A673 (cell line): ENCODE measurements at regions not wholly inside any gene's neighbourhood (a gene's known extent, or its start where the extent isn't known, plus 50 kb on each side); places are given as distances from the start of the nearest gene placed in this dataset.

Source experiments
- BruUV-seq: library from RNA; stranded (reverse); fragments of 400-500 nt; replicated peaks from 2 replicates; lab custom pipeline; 2021; lab: Mats Ljungman, UMichigan
- CTCF ChIA-PET: fragments of 300-600 bp; sonication (Branson Sonifier 250); formaldehyde crosslinking; loops from one replicate; lab custom pipeline; 2022; ENCODE audit warnings: antibody characterized with exemption; lab: Charles Lee
- POLR2A ChIA-PET: fragments of 300-600 bp; sonication (Branson Sonifier 250); formaldehyde crosslinking; loops from one replicate; lab custom pipeline; 2022; ENCODE audit warnings: antibody characterized with exemption; ENCODE audit not compliant: low non-redundant PET; lab: Charles Lee
- DNase-seq: peaks from one replicate; pipeline ENCODE4 v3.0.0-alpha.2; 2015; ENCODE audit warnings: low spot score
- H3K27ac ChIP-seq: fragments of 200-600 bp; sonication (generic); 2 replicates; pipeline ENCODE4 v1.5.1; 2016; ENCODE audit warnings: mixed run types, low read depth, mild to moderate bottlenecking, mixed read lengths, antibody characterized with exemption, low read length; ENCODE audit not compliant: poor library complexity, severe bottlenecking
- H3K27me3 ChIP-seq: fragments of 200-600 bp; sonication (generic); replicated peaks from 2 replicates; pipeline ENCODE4 v1.6.1; 2017; ENCODE audit warnings: mixed run types, low read depth, mild to moderate bottlenecking, mixed read lengths, antibody characterized with exemption, low read length; ENCODE audit not compliant: insufficient read depth, poor library complexity
- H3K36me3 ChIP-seq: fragments of 200-600 bp; sonication (generic); 2 replicates; pipeline ENCODE4 v1.6.1; 2016; ENCODE audit warnings: mixed run types, mild to moderate bottlenecking, mixed read lengths, antibody characterized with exemption, low read length; ENCODE audit not compliant: insufficient read depth, poor library complexity, severe bottlenecking
- H3K4me1 ChIP-seq: fragments of 200-600 bp; sonication (generic); 2 replicates; pipeline ENCODE4 v1.6.1; 2017; ENCODE audit warnings: mixed run types, mild to moderate bottlenecking, mixed read lengths, antibody characterized with exemption, low read length; ENCODE audit not compliant: insufficient read depth, poor library complexity, severe bottlenecking
- H3K4me3 ChIP-seq: fragments of 200-600 bp; sonication (generic); 2 replicates; pipeline ENCODE4 v1.5.1; 2016; ENCODE audit warnings: low read depth, mixed run types, mild to moderate bottlenecking, mixed read lengths, low read length; ENCODE audit not compliant: poor library complexity, severe bottlenecking
- H3K9me3 ChIP-seq: fragments of 200-600 bp; sonication (generic); 2 replicates; pipeline ENCODE4 v1.6.1; 2016; ENCODE audit warnings: mixed run types, low read depth, mild to moderate bottlenecking, mixed read lengths, antibody characterized with exemption, low read length; ENCODE audit not compliant: poor library complexity, severe bottlenecking
- CTCF ChIP-seq: fragments of 300-800, 200-600 bp; sonication (generic); conservative IDR thresholded peaks from 2 replicates; pipeline ENCODE4 v1.5.1; 2017; ENCODE audit warnings: low read depth, mild to moderate bottlenecking, antibody characterized with exemption, low read length, moderate library complexity, mixed read lengths
- EZH2 ChIP-seq: fragments of 200-600 bp; sonication (generic); IDR thresholded peaks from 2 replicates; pipeline ENCODE4 v1.6.1; 2017; ENCODE audit warnings: borderline replicate concordance, low read depth, mild to moderate bottlenecking, mixed read lengths, antibody characterized with exemption, low read length; ENCODE audit not compliant: poor library complexity, severe bottlenecking
- intact Hi-C: fragments of 100-400 bp; cut with micrococcal nuclease; formaldehyde crosslinking; loops from one replicate; pipeline ENCODE4 v1.10.0; 2022; ENCODE audit not compliant: unreplicated experiment

- DNase-seq: peak; percentile 12
Observed at GRCh38 chr6:958488-958887, 265.5 kb upstream of the EXOC2 start.

GRCh38 chr6:951399-952181, 258.7 kb upstream of the EXOC2 start:
- DNase-seq: no peak
- Histone ChIP-seq H3K27ac (no peak overlapping the region), H3K4me1 (no peaks in the 10 kb centered on the region), H3K9me3 (no peaks in the 10 kb centered on the region), H3K4me3 (no peak overlapping the region), H3K27me3 (peaks cover 30% of the 10 kb centered on the region), H3K36me3 (no peaks in the 10 kb centered on the region)
- BruUV-seq: no TSS peak
- ChIA-PET POLR2A (no interaction called here), CTCF (no interaction called here)
- no peak for TF ChIP-seq CTCF
- no peak for TF ChIP-seq EZH2
- intact Hi-C loops: no loop called here

More at GRCh38 chr6:958488-958887, 265.5 kb upstream of the EXOC2 start:
- ChIA-PET CTCF (no interaction called here), POLR2A (no interaction called here)
- Histone ChIP-seq H3K9me3 (no peaks in the 10 kb centered on the region), H3K4me3 (no peak overlapping the region), H3K36me3 (no peaks in the 10 kb centered on the region), H3K4me1 (no peaks in the 10 kb centered on the region), H3K27me3 (peaks cover 18% of the 10 kb centered on the region), H3K27ac (no peak overlapping the region)
- intact Hi-C loops: no loop called here
- TF ChIP-seq CTCF: no peak
- no peak for TF ChIP-seq EZH2
- no TSS peak for BruUV-seq

GRCh38 chr6:947235-947934, 254.4 kb upstream of the EXOC2 start:
- Histone ChIP-seq H3K4me1 (no peaks in the 10 kb centered on the region), H3K9me3 (no peaks in the 10 kb centered on the region), H3K27me3 (peaks cover 18% of the 10 kb centered on the region), H3K4me3 (no peak overlapping the region), H3K27ac (no peak overlapping the region), H3K36me3 (no peaks in the 10 kb centered on the region)
- ChIA-PET CTCF (no interaction called here), POLR2A (no interaction called here)
- no peak for TF ChIP-seq EZH2
- no peak for TF ChIP-seq CTCF
- BruUV-seq: no TSS peak
- intact Hi-C loops: no loop called here
- DNase-seq: no peak
